GM12878 (cell line): ENCODE measurements at regions not wholly inside any gene's neighbourhood (a gene's known extent, or its start where the extent isn't known, plus 50 kb on each side); places are given as distances from the start of the nearest gene placed in this dataset.

Experiments
- ATAC-seq: fragments of 200-7000 bp; cut with Tn5 transposase; 3 replicates; pipeline ENCODE4 v1.9.1; 2020; ENCODE audit warnings: mild to moderate bottlenecking, moderate library complexity
- BruUV-seq: library from RNA; stranded (reverse); fragments of 400-500 nt; replicated peaks from 2 replicates; lab custom pipeline; 2021; lab: Mats Ljungman, UMichigan
- CTCF ChIA-PET: fragments of 300-600 bp; sonication (Branson Sonifier 250); formaldehyde crosslinking; extraction: SDS; loops from one replicate; lab custom pipeline; 2021; ENCODE audit warnings: inconsistent platforms; lab: Yijun Ruan, JAX
- POLR2A ChIA-PET: fragments of 350-600 bp; formaldehyde crosslinking; extraction: SDS; loops from one replicate; lab custom pipeline; 2021; ENCODE audit warnings: inconsistent platforms; lab: Charles Lee
- RAD21 ChIA-PET: fragments of 300-600 bp; sonication (Branson Sonifier 250); formaldehyde crosslinking; loops from one replicate; lab custom pipeline; 2023; ENCODE audit warnings: antibody characterized with exemption; ENCODE audit not compliant: unreplicated experiment; lab: Charles Lee
- SMC1A ChIA-PET: fragments of 300-600 bp; sonication (Branson Sonifier 250); formaldehyde crosslinking; loops from one replicate; lab custom pipeline; 2023; ENCODE audit not compliant: unreplicated experiment, uncharacterized antibody; lab: Charles Lee
- DNase-seq: peaks from one replicate; pipeline ENCODE4 v3.0.0-alpha.2; 2011; ENCODE audit warnings: low read depth, low spot score
- FAIRE-seq: peaks from 3 replicates; lab custom pipeline; 2011; peaks lifted over from hg19 to GRCh38; lab: Jason Lieb, UNC
- H2AFZ ChIP-seq: 2 replicates; pipeline ENCODE4 v1.6.0; 2011; ENCODE audit warnings: low read depth, low read length, control low read depth; ENCODE audit not compliant: control insufficient read depth
- H3K27ac ChIP-seq: 2 replicates; pipeline ENCODE4 v1.5.1; 2011; ENCODE audit warnings: control low read depth; ENCODE audit not compliant: control insufficient read depth, insufficient read depth
- H3K27me3 ChIP-seq, 2 experiments: replicated peaks in 1 of 2; 2 replicates each; pipeline versions ENCODE4 v1.6.0 to v1.6.1; 2011; ENCODE audit warnings: low read length in 1 of 2; ENCODE audit not compliant: control insufficient read depth in 2 of 2, insufficient read depth in 2 of 2
- H3K36me3 ChIP-seq, 2 experiments: 2 replicates each; pipeline ENCODE4 v1.5.1; 2011; ENCODE audit warnings: low read length in 1 of 2; ENCODE audit not compliant: control insufficient read depth in 2 of 2, insufficient read depth in 2 of 2
- H3K4me1 ChIP-seq: 2 replicates; pipeline ENCODE4 v1.6.1; 2011; ENCODE audit warnings: mild to moderate bottlenecking, low read length, moderate library complexity, mixed read lengths; ENCODE audit not compliant: control insufficient read depth, insufficient read depth
- H3K4me2 ChIP-seq: 2 replicates; pipeline ENCODE4 v1.6.0; 2011; ENCODE audit warnings: control low read depth; ENCODE audit not compliant: control insufficient read depth, insufficient read depth
- H3K4me3 ChIP-seq: fragments of 200-600 bp; sonication (generic); 2 replicates; pipeline ENCODE4 v1.5.1; 2016
- H3K79me2 ChIP-seq: 2 replicates; pipeline ENCODE4 v1.6.0; 2011; ENCODE audit warnings: low read length; ENCODE audit not compliant: control insufficient read depth, insufficient read depth
- H3K9ac ChIP-seq: 2 replicates; pipeline ENCODE4 v1.8.0; 2011; ENCODE audit warnings: low read length, control low read depth, mixed read lengths; ENCODE audit not compliant: control insufficient read depth, insufficient read depth
- H3K9me3 ChIP-seq: replicated peaks from 3 replicates; pipeline ENCODE4 v1.5.1; 2011; ENCODE audit warnings: mild to moderate bottlenecking, low read length; ENCODE audit not compliant: control insufficient read depth, insufficient read depth
- H4K20me1 ChIP-seq: 2 replicates; pipeline ENCODE4 v1.6.0; 2011; ENCODE audit not compliant: control insufficient read depth, insufficient read depth
- ATF2 ChIP-seq: IDR thresholded peaks from 2 replicates; pipeline ENCODE4 v1.6.1; 2012; ENCODE audit warnings: low read length, inconsistent platforms
- BCL11A ChIP-seq: IDR thresholded peaks from 2 replicates; pipeline ENCODE4 v1.6.1; 2011; ENCODE audit warnings: low read depth, low read length
- BCL3 ChIP-seq: IDR thresholded peaks from 2 replicates; pipeline ENCODE4 v1.6.1; 2011; ENCODE audit warnings: borderline replicate concordance, low read depth, mild to moderate bottlenecking, moderate library complexity, low read length; ENCODE audit not compliant: insufficient read depth, poor library complexity, severe bottlenecking
- MTA2 ChIP-seq: fragments of 450-650 bp; IDR thresholded peaks from 2 replicates; pipeline ENCODE4 v1.6.1; 2016; ENCODE audit warnings: low read depth, mild to moderate bottlenecking, moderate library complexity
- MYB ChIP-seq: fragments of 150-350 bp; IDR thresholded peaks from 2 replicates; pipeline ENCODE4 v1.6.1; 2014; ENCODE audit warnings: mild to moderate bottlenecking, low read depth, low read length, borderline replicate concordance
- NR2C1 ChIP-seq: fragments of 450-650 bp; IDR thresholded peaks from 2 replicates; pipeline ENCODE4 v1.6.1; 2017; ENCODE audit warnings: antibody characterized with exemption, mild to moderate bottlenecking, moderate library complexity
- POLR2AphosphoS5 ChIP-seq: IDR thresholded peaks from 2 replicates; pipeline ENCODE4 v1.6.1; 2011; ENCODE audit warnings: mild to moderate bottlenecking, low read length, inconsistent platforms
- REST ChIP-seq: IDR thresholded peaks from 2 replicates; pipeline ENCODE4 v1.6.1; 2012; ENCODE audit warnings: mild to moderate bottlenecking, low read depth, low read length
- SKIL ChIP-seq: fragments of 450-650 bp; IDR thresholded peaks from 2 replicates; pipeline ENCODE4 v1.6.1; 2017; ENCODE audit warnings: mild to moderate bottlenecking, low read depth, inconsistent platforms; ENCODE audit not compliant: poor library complexity, severe bottlenecking
- TAF1 ChIP-seq: IDR thresholded peaks from 2 replicates; pipeline ENCODE4 v1.6.1; 2011; ENCODE audit warnings: mild to moderate bottlenecking, low read depth, low read length, borderline replicate concordance
- ZBTB33 ChIP-seq: fragments of 450-650 bp; IDR thresholded peaks from 2 replicates; pipeline ENCODE4 v1.6.1; 2017; ENCODE audit warnings: mild to moderate bottlenecking
- WGBS: methylation state at CpG from one replicate; pipeline ENCODE4 v1.1.6; 2016; ENCODE audit warnings: low lambda C conversion rate; ENCODE audit not compliant: insufficient replicate concordance, insufficient coverage; ENCODE audit errors: missing lambda C conversion rate; 5-methylcytosine and 5-hydroxymethylcytosine counted together
- in situ Hi-C: fragments of 300-500 bp; cut with MboI; formaldehyde crosslinking; loops from 9 replicates; pipeline ENCODE4 v1.14.3; 2018; ENCODE audit warnings: mixed read lengths
- intact Hi-C: fragments of 100-400 bp; cut with micrococcal nuclease; formaldehyde crosslinking; loops from one replicate; pipeline ENCODE4 v1.14.2; 2022; ENCODE audit not compliant: unreplicated experiment

GRCh38 chr13:111062305-111062704 is 52.8 kb upstream of the ARHGEF7 start:
- Histone ChIP-seq H2AFZ (no peak overlapping the region), H3K9me3 (no peaks in the 10 kb centered on the region; the same call in 2 of the 3 replicates), H3K27me3 (peaks cover 0 to 2% of the 10 kb centered on the region in 2 experiments; a peak in 1 of 4 replicates), H3K9ac (no peak overlapping the region), H3K4me1 (peaks cover 1% of the 10 kb centered on the region; the same call in 1 of the 2 replicates), H3K36me3 (no peaks in the 10 kb centered on the region), H3K79me2 (no peaks in the 10 kb centered on the region), H3K27ac (no peak overlapping the region), H3K4me3 (no peak overlapping the region), H3K4me2 (no peak overlapping the region), H4K20me1 (no peaks in the 10 kb centered on the region)
- in situ Hi-C loops, result loop anchor here (5.0 kb wide), 1 partner anchor 150 kb away; no protein-coding TSS in a partner anchor
- ATAC-seq (no peak), FAIRE-seq (no peak), DNase-seq (no peak)
- SMC1A ChIA-PET, result no interaction called here
- WGBS, result 42% methylated on average over 7 of the region's 7 CpGs
- RAD21 ChIA-PET, result no interaction called here
- POLR2A ChIA-PET, result no interaction called here
- intact Hi-C loops, result no loop called here
- BruUV-seq, result no TSS peak
- CTCF ChIA-PET, result interaction anchor here (2.7 kb wide), 1 partner anchor 14 kb away, joined by 9 read pairs; no protein-coding TSS in a partner anchor
- TF ChIP-seq ATF2 (no peak), NR2C1 (no peak), MYB (no peak), POLR2AphosphoS5 (no peak), TAF1 (no peak), ZBTB33 (no peak), SKIL (no peak), BCL11A (no peak), MTA2 (no peak), REST (no peak), BCL3 (no peak)
